Mucosa of rectum (tissue), 2 donors: ENCODE measurements at regions not wholly inside any gene's neighbourhood (a gene's known extent, or its start where the extent isn't known, plus 50 kb on each side); places are given as distances from the start of the nearest gene placed in this dataset.
A peak's percentile ranks its signal among the peaks of the same experiment; 100 is the strongest.
"Not testable (repeated sequence)": the region's sequence is repeated elsewhere in the genome, so short reads cannot be mapped to it uniquely, and the experiment has no call there.

Source experiments
- H3K27ac ChIP-seq, 2 donors: one replicate each; pipeline ENCODE4 v1.7.0; 2013; ENCODE audit warnings: inconsistent platforms in 2 of 2, low read depth in 2 of 2, low read length in 2 of 2
- H3K27me3 ChIP-seq, 2 donors: one replicate each; pipeline ENCODE4 v1.7.0; 2013; ENCODE audit warnings: low read length in 2 of 2; ENCODE audit not compliant: control insufficient read depth in 2 of 2, insufficient read depth in 2 of 2
- H3K36me3 ChIP-seq, 2 donors: one replicate each; pipeline ENCODE4 v1.7.0; 2013; ENCODE audit warnings: low read length in 2 of 2; ENCODE audit not compliant: control insufficient read depth in 2 of 2, insufficient read depth in 2 of 2
- H3K4me1 ChIP-seq, 2 donors: one replicate each; pipeline ENCODE4 v1.7.0; 2013; ENCODE audit warnings: low read length in 2 of 2, mild to moderate bottlenecking in 1 of 2; ENCODE audit not compliant: control insufficient read depth in 2 of 2, insufficient read depth in 2 of 2
- H3K4me3 ChIP-seq, 2 donors: one replicate each; pipeline ENCODE4 v1.7.0; 2013; ENCODE audit warnings: low read length in 2 of 2
- H3K9ac ChIP-seq, 2 donors: one replicate each; pipeline ENCODE4 v1.7.0; 2013; ENCODE audit warnings: low read length in 2 of 2, low read depth in 1 of 2, mild to moderate bottlenecking in 1 of 2
- H3K9me3 ChIP-seq, 2 donors: one replicate each; pipeline ENCODE4 v1.7.0; 2013; ENCODE audit warnings: low read length in 2 of 2; ENCODE audit not compliant: control insufficient read depth in 2 of 2
- donor health status: healthy.
- donor health status: Normal muscosa, but diverticular disease.

GRCh38 chr15:31606931-31607497, 280.4 kb downstream of the KLF13 start:
- no peak overlapping the region for H3K4me3 ChIP-seq
- H3K9ac ChIP-seq: no peak overlapping the region
- H3K27me3 ChIP-seq: no peaks in the 10 kb centered on the region
- no peaks in the 10 kb centered on the region for H3K4me1 ChIP-seq
- H3K27ac ChIP-seq: no peak overlapping the region
- H3K9me3 ChIP-seq: no peaks in the 10 kb centered on the region
- H3K36me3 ChIP-seq: no peaks in the 10 kb centered on the region

- no peaks in the 10 kb centered on the region for H3K36me3 ChIP-seq
- no peak overlapping the region for H3K27ac ChIP-seq
- H3K27me3 ChIP-seq: no peaks in the 10 kb centered on the region
- no peak overlapping the region for H3K9ac ChIP-seq
- H3K9me3 ChIP-seq: no peaks in the 10 kb centered on the region
- no peak overlapping the region for H3K4me3 ChIP-seq
- H3K4me1 ChIP-seq: no peaks in the 10 kb centered on the region
Measured at GRCh38 chr15:31607656-31608055, 281.0 kb downstream of the KLF13 start.

GRCh38 chr15:31609258-31609681, 282.6 kb downstream of the KLF13 start:
- H3K9me3 ChIP-seq: no peaks in the 10 kb centered on the region
- H3K27ac ChIP-seq: no peak overlapping the region
- no peak overlapping the region for H3K9ac ChIP-seq
- no peaks in the 10 kb centered on the region for H3K36me3 ChIP-seq
- H3K4me1 ChIP-seq: no peaks in the 10 kb centered on the region
- no peak overlapping the region for H3K4me3 ChIP-seq
- H3K27me3 ChIP-seq: no peaks in the 10 kb centered on the region

GRCh38 chr15:31609906-31610305, 283.3 kb downstream of the KLF13 start:
- Histone ChIP-seq H3K9me3 (no peaks in the 10 kb centered on the region), H3K4me3 (no peak overlapping the region), H3K27me3 (no peaks in the 10 kb centered on the region), H3K4me1 (no peaks in the 10 kb centered on the region), H3K27ac (no peak overlapping the region), H3K9ac (no peak overlapping the region), H3K36me3 (no peaks in the 10 kb centered on the region)

- no peaks in the 10 kb centered on the region for H3K36me3 ChIP-seq
- no peaks in the 10 kb centered on the region for H3K9me3 ChIP-seq
- H3K9ac ChIP-seq: no peak overlapping the region
- H3K4me3 ChIP-seq: no peak overlapping the region
- no peak overlapping the region for H3K27ac ChIP-seq
- H3K4me1 ChIP-seq: no peaks in the 10 kb centered on the region
- no peaks in the 10 kb centered on the region for H3K27me3 ChIP-seq
Measured at GRCh38 chr15:31615643-31616415, 289.2 kb downstream of the KLF13 start.

- not testable (repeated sequence) for H3K27ac ChIP-seq, H3K27me3 ChIP-seq, H3K9ac ChIP-seq, H3K36me3 ChIP-seq, H3K4me1 ChIP-seq, H3K9me3 ChIP-seq, H3K4me3 ChIP-seq
Measured at GRCh38 chr15:31623297-31623696, 296.7 kb downstream of the KLF13 start.

- H3K36me3 ChIP-seq, H3K4me3 ChIP-seq, H3K27ac ChIP-seq, H3K9ac ChIP-seq, H3K9me3 ChIP-seq, H3K27me3 ChIP-seq, H3K4me1 ChIP-seq: not testable (repeated sequence)
Measured at GRCh38 chr15:31624115-31624514, 297.5 kb downstream of the KLF13 start.

GRCh38 chr15:31635715-31636114, 309.1 kb downstream of the KLF13 start:
- H3K4me1 ChIP-seq, H3K9ac ChIP-seq, H3K4me3 ChIP-seq, H3K27me3 ChIP-seq, H3K9me3 ChIP-seq, H3K36me3 ChIP-seq: not testable (repeated sequence)
- H3K27ac ChIP-seq: peak overlapping the region in 1 of 2 donors; percentile 22

- H3K27me3 ChIP-seq, H3K9ac ChIP-seq, H3K27ac ChIP-seq, H3K36me3 ChIP-seq, H3K9me3 ChIP-seq, H3K4me1 ChIP-seq, H3K4me3 ChIP-seq: not testable (repeated sequence)
Measured at GRCh38 chr15:31636911-31637310, 310.3 kb downstream of the KLF13 start.

GRCh38 chr15:31643955-31644354, 317.3 kb downstream of the KLF13 start:
- H3K27ac ChIP-seq, H3K9ac ChIP-seq, H3K9me3 ChIP-seq, H3K4me1 ChIP-seq, H3K36me3 ChIP-seq, H3K27me3 ChIP-seq, H3K4me3 ChIP-seq: not testable (repeated sequence)
